ENCODE measurements at regions not wholly inside any gene's neighbourhood (a gene's known extent, or its start where the extent isn't known, plus 50 kb on each side); places are given as distances from the start of the nearest gene placed in this dataset.

DNA sequence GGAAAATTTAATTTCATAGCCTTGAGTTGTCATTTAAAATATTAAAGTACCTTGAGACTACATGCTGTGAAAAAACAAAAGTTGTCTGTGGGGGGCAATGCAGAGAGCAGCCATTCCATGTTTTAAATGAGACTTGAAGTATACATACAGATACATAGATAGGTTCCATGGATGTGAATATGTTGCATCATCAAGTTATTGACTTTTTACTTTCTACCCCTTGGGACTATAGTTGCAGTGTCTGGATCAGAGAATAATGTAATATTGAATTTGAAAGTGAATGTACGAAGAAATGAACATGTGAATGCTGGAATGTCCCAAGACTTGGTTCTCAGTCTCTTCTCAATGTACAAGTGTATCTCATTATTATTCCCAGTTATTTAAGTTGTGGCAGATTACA is 751.0 kb downstream of the MRPL39 start:
- no peak overlapping the region for H3K4me3 ChIP-seq (ENCODE audit: control insufficient read depth, low read depth, low read length)
- no peak for TF ChIP-seq CTCF (IDR thresholded peaks at IDR 0.05; ENCODE audit: control insufficient read depth, insufficient read depth, low read depth, low read length, missing control alignments)
- no peak for DNase-seq (ENCODE audit: low read depth)

DNA sequence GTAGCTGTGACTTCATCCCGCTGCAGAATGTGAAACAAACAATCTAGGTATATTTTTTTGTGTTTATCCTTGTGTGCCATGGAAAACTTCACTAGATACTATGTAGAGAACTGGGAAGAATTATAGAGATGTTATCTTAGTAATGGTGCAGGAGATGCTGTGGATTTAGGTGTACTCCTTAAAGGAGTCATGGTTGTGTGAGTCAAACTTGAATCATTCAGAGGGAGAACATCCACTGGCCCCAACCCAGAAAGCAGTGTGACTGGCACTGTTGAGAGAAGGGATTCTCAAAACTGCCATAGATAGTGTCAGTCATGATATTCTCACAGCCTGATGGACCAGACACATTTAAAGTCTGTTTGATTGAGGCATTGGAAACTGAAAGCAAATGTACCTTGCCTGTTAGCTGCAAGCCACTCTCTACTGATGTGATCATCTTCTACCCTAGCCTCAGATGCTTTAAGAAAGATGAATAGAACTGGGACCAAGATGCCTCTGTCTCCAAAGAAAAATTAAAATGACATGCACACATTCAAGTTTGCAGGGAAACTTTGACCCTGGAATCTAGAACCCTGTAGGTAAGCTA is 754.6 kb downstream of the MRPL39 start:
- no peak for TF ChIP-seq CTCF (IDR thresholded peaks at IDR 0.05; ENCODE audit: control insufficient read depth, insufficient read depth, low read depth, low read length, missing control alignments)
- H3K4me3 ChIP-seq (ENCODE audit: control insufficient read depth, low read depth, low read length), result no peak overlapping the region
- no peak for DNase-seq (ENCODE audit: low read depth)

DNA sequence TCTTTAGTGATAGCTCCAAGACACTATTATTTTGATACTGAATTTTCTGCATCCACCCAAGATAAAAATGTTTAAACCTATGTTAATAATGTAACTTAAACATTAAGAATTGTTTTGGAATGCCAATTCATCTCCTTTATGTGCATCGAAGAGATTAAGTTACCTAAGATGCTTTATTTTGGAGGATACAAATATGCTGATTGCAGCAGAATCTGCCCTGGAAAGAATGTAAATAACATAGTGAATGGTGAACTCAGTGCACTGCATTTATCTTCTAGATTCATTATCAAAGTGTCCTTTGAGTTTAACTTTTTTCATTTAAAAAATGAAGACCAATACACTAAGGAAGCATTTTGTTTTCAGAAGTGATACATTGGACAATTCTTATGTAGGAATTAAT is 757.2 kb downstream of the MRPL39 start:
- no peak for DNase-seq (ENCODE audit: low read depth)

DNA sequence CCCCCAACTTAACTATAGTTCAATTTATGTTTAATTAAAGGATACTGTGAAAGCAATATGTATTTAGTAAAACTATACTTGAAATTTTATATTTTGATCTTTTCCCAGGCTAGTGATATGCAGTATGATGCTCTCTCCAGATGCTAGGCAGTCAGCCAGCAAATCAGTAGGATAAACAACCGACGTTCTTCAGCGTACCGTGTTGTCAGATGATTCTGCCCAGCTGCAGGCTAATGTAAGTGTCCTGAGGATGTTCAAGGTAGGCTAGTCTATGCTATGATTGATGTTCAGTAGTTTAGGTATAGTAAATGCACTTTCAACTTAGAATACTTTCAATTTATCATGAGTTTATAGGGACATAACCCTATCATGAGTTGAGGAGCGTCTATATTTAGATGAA is 762.6 kb downstream of the MRPL39 start:
- TF ChIP-seq CTCF (IDR thresholded peaks at IDR 0.05; ENCODE audit: control insufficient read depth, insufficient read depth, low read depth, low read length, missing control alignments), result no peak
- H3K4me3 ChIP-seq (ENCODE audit: control insufficient read depth, low read depth, low read length), result no peak overlapping the region
- DNase-seq (ENCODE audit: low read depth), result no peak

More for the DNA sequence above, 757.2 kb downstream of the MRPL39 start:
- TF ChIP-seq CTCF (IDR thresholded peaks at IDR 0.05; ENCODE audit: control insufficient read depth, insufficient read depth, low read depth, low read length, missing control alignments), result no peak
- no peak overlapping the region for H3K4me3 ChIP-seq (ENCODE audit: control insufficient read depth, low read depth, low read length)

- no peak for DNase-seq (ENCODE audit: low read depth)
- no peak overlapping the region for H3K4me3 ChIP-seq (ENCODE audit: control insufficient read depth, low read depth, low read length)
These were observed 767.0 kb downstream of the MRPL39 start for GRCh38 chr21:24840287-24840686.

GRCh38 chr21:24832961-24833360 is 774.3 kb downstream of the MRPL39 start:
- TF ChIP-seq CTCF (IDR thresholded peaks at IDR 0.05; ENCODE audit: control insufficient read depth, insufficient read depth, low read depth, low read length, missing control alignments), result no peak
- no peak for DNase-seq (ENCODE audit: low read depth)
- H3K4me3 ChIP-seq (ENCODE audit: control insufficient read depth, low read depth, low read length), result no peak overlapping the region

More at GRCh38 chr21:24840287-24840686, 767.0 kb downstream of the MRPL39 start:
- TF ChIP-seq CTCF (IDR thresholded peaks at IDR 0.05; ENCODE audit: control insufficient read depth, insufficient read depth, low read depth, low read length, missing control alignments), result no peak

DNA sequence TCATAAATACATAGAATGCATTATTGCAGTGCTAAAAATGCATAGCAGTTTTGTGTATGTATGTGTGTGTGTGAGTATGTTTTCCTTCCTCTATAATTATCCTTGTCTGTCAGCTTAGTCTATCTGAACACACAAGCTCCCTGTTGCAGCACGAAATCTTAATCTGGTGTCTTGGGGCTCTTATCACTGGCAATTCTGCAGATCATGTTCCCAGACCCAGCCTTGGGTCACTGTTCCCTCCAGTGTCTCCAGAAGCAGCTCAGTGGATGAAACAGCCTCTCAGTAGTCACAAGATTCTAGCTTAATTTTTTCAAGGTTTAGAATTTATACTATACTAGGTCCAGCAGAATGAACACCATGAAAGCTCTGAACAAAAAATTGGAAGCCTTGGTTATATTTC is 777.9 kb downstream of the MRPL39 start:
- no peak for TF ChIP-seq CTCF (IDR thresholded peaks at IDR 0.05; ENCODE audit: control insufficient read depth, insufficient read depth, low read depth, low read length, missing control alignments)
- H3K4me3 ChIP-seq (ENCODE audit: control insufficient read depth, low read depth, low read length), result no peak overlapping the region
- DNase-seq (ENCODE audit: low read depth), result no peak

All from AG09309 (cell line).